ENCODE measurements at regions not wholly inside any gene's neighbourhood (a gene's known extent, or its start where the extent isn't known, plus 50 kb on each side); places are given as distances from the start of the nearest gene placed in this dataset.
"Not testable (repeated sequence)": the region's sequence is repeated elsewhere in the genome, so short reads cannot be mapped to it uniquely, and the experiment has no call there.

DNA sequence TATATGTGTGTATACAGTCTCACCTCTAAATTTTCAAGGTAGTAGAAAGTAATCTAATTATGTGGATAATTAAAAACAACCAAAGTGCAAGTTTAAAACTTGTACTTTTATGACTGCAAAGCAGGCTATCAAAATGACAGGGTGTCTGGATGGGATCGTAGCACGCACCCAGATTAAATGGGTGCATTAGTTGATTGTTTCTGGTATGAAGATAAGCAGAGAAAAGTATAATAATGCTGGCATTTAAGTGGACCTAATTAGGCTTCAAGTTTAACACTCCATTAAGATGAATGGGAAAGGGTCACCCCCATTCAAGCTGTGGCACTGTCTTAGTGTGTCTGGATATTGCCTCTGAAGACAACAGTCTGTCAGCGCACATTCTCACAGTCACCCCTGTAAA, 124.6 kb upstream of the ZEB2 start:
- H3K4me3 ChIP-seq (ENCODE audit: low read depth, low read length): no peak overlapping the region
- H3K79me2 ChIP-seq (ENCODE audit: control insufficient read depth, insufficient read depth, low read length, unreplicated experiment): no peaks in the 10 kb centered on the region
- no peaks in the 10 kb centered on the region for H3K27me3 ChIP-seq (ENCODE audit: insufficient read depth, low read length)
- H3K4me1 ChIP-seq (ENCODE audit: control insufficient read depth, insufficient read depth, low read length, unreplicated experiment): no peaks in the 10 kb centered on the region
- no peak overlapping the region for H2AFZ ChIP-seq (ENCODE audit: low read length, unreplicated experiment)
- H3K27ac ChIP-seq (ENCODE audit: low read depth, low read length): no peak overlapping the region
- H3K36me3 ChIP-seq (ENCODE audit: insufficient read depth, low read length): no peaks in the 10 kb centered on the region

DNA sequence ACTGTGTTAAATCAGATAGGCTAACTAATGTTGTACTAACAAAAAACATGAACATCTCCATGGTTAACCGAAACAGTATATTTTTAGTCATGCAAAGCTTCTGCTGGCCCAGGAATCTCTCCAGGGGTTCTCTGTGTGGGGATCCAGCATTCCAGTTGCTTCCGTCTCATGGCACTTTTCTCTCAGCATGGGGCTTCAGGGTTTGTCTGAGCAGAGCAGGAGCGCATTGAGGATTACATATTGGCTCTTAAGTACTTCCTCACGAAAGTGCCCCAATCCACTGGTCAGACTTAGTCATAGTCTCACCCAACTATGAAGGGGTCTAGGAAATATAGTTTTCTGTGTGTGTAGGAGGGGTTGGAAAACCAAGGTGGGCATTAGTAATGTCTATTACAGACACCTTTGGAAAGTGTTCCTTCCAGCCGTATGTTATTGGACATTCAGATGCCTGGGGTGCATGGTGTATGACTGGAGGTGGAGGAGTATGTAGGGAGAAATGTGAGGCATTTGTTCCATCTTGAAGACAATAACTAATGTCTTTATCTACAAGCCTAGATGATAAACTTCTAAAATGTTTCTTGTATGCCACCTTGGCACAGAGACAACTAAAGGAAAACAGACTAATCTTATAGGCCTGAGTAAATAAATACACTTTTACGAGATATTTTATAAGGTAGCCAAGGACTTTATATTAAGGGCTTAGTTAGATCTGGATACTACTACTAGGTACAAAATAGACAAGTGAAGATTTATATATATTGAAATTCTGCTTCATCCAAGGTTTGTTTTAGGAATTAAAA, 123.8 kb upstream of the ZEB2 start:
- Histone ChIP-seq H3K27me3 (ENCODE audit: insufficient read depth, low read length) (no peaks in the 10 kb centered on the region), H3K36me3 (ENCODE audit: insufficient read depth, low read length) (no peaks in the 10 kb centered on the region), H3K4me3 (ENCODE audit: low read depth, low read length) (no peak overlapping the region), H3K79me2 (ENCODE audit: control insufficient read depth, insufficient read depth, low read length, unreplicated experiment) (no peaks in the 10 kb centered on the region), H3K4me1 (ENCODE audit: control insufficient read depth, insufficient read depth, low read length, unreplicated experiment) (no peaks in the 10 kb centered on the region), H3K27ac (ENCODE audit: low read depth, low read length) (no peak overlapping the region), H2AFZ (ENCODE audit: low read length, unreplicated experiment) (no peak overlapping the region)

DNA sequence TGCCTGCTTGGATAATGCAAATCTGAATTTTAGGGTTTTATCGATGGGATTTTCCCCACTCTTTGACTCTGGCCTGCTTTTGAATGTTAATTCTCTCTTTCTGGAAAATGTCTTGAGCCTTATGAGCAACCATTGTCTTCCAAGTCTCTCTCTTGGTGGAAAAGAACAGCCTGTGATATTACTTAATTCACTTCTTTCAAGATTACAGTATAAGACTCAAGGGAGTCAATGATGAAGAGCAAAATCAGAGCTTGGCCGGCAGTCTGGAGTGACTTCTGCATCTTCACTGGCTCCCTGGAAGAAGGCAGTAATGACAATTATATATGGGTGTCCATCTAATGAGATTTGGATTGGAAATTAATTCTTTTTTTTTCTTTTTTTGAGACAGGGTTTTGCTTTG, 122.9 kb upstream of the ZEB2 start:
- H3K27me3 ChIP-seq (ENCODE audit: insufficient read depth, low read length): no peaks in the 10 kb centered on the region

DNA sequence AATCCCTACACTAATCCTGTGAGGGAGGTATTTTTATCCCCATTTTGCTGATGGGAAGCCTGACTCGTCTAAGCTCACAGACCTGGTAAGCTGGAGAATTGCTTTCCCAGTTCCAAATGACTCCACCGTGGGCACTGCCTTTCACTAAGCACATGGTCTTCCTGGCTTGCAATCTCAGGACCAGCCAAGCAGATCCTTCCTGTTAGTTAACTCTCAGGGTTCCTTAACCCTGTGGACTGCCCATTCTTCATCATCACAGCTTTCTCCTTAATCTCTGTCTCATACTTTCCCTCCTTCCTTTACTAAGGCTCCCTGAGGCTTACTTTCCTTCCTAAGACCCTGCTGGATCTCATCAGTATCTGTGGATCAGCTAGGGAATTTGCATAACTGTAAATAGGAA, 122.2 kb upstream of the ZEB2 start:
- Histone ChIP-seq H2AFZ (ENCODE audit: low read length, unreplicated experiment) (no peak overlapping the region), H3K27me3 (ENCODE audit: insufficient read depth, low read length) (no peaks in the 10 kb centered on the region), H3K27ac (ENCODE audit: low read depth, low read length) (no peak overlapping the region), H3K4me3 (ENCODE audit: low read depth, low read length) (no peak overlapping the region), H3K36me3 (ENCODE audit: insufficient read depth, low read length) (no peaks in the 10 kb centered on the region), H3K79me2 (ENCODE audit: control insufficient read depth, insufficient read depth, low read length, unreplicated experiment) (no peaks in the 10 kb centered on the region), H3K4me1 (ENCODE audit: control insufficient read depth, insufficient read depth, low read length, unreplicated experiment) (no peaks in the 10 kb centered on the region)

More for the DNA sequence above, 122.9 kb upstream of the ZEB2 start:
- Histone ChIP-seq H3K36me3 (ENCODE audit: insufficient read depth, low read length) (no peaks in the 10 kb centered on the region), H3K4me1 (ENCODE audit: control insufficient read depth, insufficient read depth, low read length, unreplicated experiment) (no peaks in the 10 kb centered on the region), H3K4me3 (ENCODE audit: low read depth, low read length) (no peak overlapping the region), H3K79me2 (ENCODE audit: control insufficient read depth, insufficient read depth, low read length, unreplicated experiment) (no peaks in the 10 kb centered on the region), H3K27ac (ENCODE audit: low read depth, low read length) (no peak overlapping the region), H2AFZ (ENCODE audit: low read length, unreplicated experiment) (peak overlapping the region; percentile 34)

- H3K36me3 ChIP-seq (ENCODE audit: insufficient read depth, low read length); H2AFZ ChIP-seq (ENCODE audit: low read length, unreplicated experiment); H3K79me2 ChIP-seq (ENCODE audit: control insufficient read depth, insufficient read depth, low read length, unreplicated experiment); H3K27ac ChIP-seq (ENCODE audit: low read depth, low read length); H3K27me3 ChIP-seq (ENCODE audit: insufficient read depth, low read length); H3K4me3 ChIP-seq (ENCODE audit: low read depth, low read length); H3K4me1 ChIP-seq (ENCODE audit: control insufficient read depth, insufficient read depth, low read length, unreplicated experiment): not testable (repeated sequence)
Observed at GRCh38 chr2:144638250-144638649, 118.3 kb upstream of the ZEB2 start.

DNA sequence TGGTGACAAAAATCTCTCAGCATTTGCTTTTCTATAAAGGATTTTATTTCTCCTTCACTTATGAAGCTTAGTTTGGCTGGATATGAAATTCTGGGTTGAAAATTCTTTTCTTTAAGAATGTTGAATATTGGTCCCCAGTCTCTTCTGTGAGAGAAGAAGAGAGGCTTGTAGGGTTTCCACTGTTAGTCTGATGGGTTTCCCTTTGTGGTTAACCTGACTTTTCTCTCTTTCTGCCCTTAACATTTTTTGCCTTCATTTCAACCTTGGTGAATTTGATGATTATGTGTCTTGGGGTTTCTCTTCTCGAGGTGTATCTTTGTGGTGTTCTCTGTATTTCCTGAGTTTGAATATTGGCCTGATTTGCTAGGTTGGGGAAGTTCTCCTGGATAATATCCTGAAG, 116.9 kb upstream of the ZEB2 start:
- H3K36me3 ChIP-seq (ENCODE audit: insufficient read depth, low read length); H3K27ac ChIP-seq (ENCODE audit: low read depth, low read length); H3K4me3 ChIP-seq (ENCODE audit: low read depth, low read length); H2AFZ ChIP-seq (ENCODE audit: low read length, unreplicated experiment); H3K4me1 ChIP-seq (ENCODE audit: control insufficient read depth, insufficient read depth, low read length, unreplicated experiment); H3K27me3 ChIP-seq (ENCODE audit: insufficient read depth, low read length); H3K79me2 ChIP-seq (ENCODE audit: control insufficient read depth, insufficient read depth, low read length, unreplicated experiment): not testable (repeated sequence)

GRCh38 chr2:144632809-144633208, 112.9 kb upstream of the ZEB2 start:
- no peaks in the 10 kb centered on the region for H3K4me1 ChIP-seq (ENCODE audit: control insufficient read depth, insufficient read depth, low read length, unreplicated experiment)
- no peaks in the 10 kb centered on the region for H3K27me3 ChIP-seq (ENCODE audit: insufficient read depth, low read length)
- no peak overlapping the region for H3K27ac ChIP-seq (ENCODE audit: low read depth, low read length)
- H3K79me2 ChIP-seq (ENCODE audit: control insufficient read depth, insufficient read depth, low read length, unreplicated experiment): no peaks in the 10 kb centered on the region
- H2AFZ ChIP-seq (ENCODE audit: low read length, unreplicated experiment): no peak overlapping the region
- H3K36me3 ChIP-seq (ENCODE audit: insufficient read depth, low read length): no peaks in the 10 kb centered on the region
- H3K4me3 ChIP-seq (ENCODE audit: low read depth, low read length): no peak overlapping the region

- Histone ChIP-seq H3K27ac (ENCODE audit: low read depth, low read length) (no peak overlapping the region), H2AFZ (ENCODE audit: low read length, unreplicated experiment) (no peak overlapping the region), H3K36me3 (ENCODE audit: insufficient read depth, low read length) (no peaks in the 10 kb centered on the region)
Observed at GRCh38 chr2:144631636-144632035, 111.7 kb upstream of the ZEB2 start.

DNA sequence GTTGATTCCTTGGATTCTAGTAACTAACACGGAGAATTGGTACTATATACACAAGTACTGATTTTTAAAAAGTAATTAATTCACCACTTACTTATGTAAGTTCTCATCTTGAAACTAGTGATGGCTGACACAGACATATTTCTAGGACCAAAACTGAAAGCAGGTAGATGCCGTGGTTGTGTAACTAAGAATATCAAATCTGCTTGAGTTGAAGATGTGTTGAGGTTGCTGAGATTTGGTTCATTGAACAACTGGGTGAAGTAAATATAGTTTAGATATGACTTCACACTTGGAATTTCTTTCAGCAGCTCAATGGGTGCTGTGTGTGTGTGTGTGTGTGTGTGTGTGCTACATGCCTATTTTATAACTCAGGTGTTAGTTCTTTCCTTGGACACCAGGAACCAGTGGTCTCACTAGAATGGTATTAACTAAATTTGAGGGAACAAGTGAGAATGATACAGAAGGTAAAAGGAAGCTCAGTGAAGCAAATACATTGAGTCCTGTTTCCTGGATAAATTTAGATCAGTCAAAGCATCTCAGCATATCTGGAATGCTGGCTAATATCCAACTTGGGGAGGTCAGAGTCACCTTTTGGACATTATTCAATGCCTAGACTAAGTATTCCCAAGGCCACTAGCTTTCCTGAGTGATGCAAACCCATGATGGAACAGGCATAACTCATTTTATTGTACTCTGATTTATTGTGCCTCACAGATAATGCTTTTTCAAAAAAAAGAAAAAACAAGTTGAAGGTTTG, 110.7 kb upstream of the ZEB2 start:
- Histone ChIP-seq H3K4me3 (ENCODE audit: low read depth, low read length) (no peak overlapping the region), H3K36me3 (ENCODE audit: insufficient read depth, low read length) (no peaks in the 10 kb centered on the region), H2AFZ (ENCODE audit: low read length, unreplicated experiment) (no peak overlapping the region), H3K27me3 (ENCODE audit: insufficient read depth, low read length) (no peaks in the 10 kb centered on the region), H3K4me1 (ENCODE audit: control insufficient read depth, insufficient read depth, low read length, unreplicated experiment) (no peaks in the 10 kb centered on the region), H3K27ac (ENCODE audit: low read depth, low read length) (no peak overlapping the region), H3K79me2 (ENCODE audit: control insufficient read depth, insufficient read depth, low read length, unreplicated experiment) (no peaks in the 10 kb centered on the region)

More at GRCh38 chr2:144631636-144632035, 111.7 kb upstream of the ZEB2 start:
- Histone ChIP-seq H3K4me3 (ENCODE audit: low read depth, low read length) (no peak overlapping the region), H3K27me3 (ENCODE audit: insufficient read depth, low read length) (no peaks in the 10 kb centered on the region), H3K79me2 (ENCODE audit: control insufficient read depth, insufficient read depth, low read length, unreplicated experiment) (no peaks in the 10 kb centered on the region), H3K4me1 (ENCODE audit: control insufficient read depth, insufficient read depth, low read length, unreplicated experiment) (no peaks in the 10 kb centered on the region)

DNA sequence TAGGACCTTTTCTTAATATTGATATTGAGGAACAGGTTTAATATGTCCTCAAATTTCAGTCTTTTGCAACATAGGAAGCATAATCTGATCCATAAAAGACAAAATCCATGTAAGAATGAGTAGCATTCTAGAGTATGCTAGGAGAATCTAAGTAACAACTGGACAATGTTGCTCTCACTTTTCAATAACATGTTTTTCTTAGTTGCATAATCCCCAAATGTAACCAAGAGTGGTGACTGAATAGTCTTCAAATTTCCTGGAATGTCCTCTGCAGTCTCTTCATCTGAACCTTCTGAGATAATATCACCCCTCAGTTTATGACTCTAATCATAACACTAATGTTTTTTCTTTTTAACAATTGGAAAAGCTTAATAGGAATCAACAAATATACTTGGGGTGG, 110.0 kb upstream of the ZEB2 start:
- H3K4me1 ChIP-seq (ENCODE audit: control insufficient read depth, insufficient read depth, low read length, unreplicated experiment): no peaks in the 10 kb centered on the region
- no peaks in the 10 kb centered on the region for H3K27me3 ChIP-seq (ENCODE audit: insufficient read depth, low read length)
- no peaks in the 10 kb centered on the region for H3K36me3 ChIP-seq (ENCODE audit: insufficient read depth, low read length)
- no peaks in the 10 kb centered on the region for H3K79me2 ChIP-seq (ENCODE audit: control insufficient read depth, insufficient read depth, low read length, unreplicated experiment)
- H2AFZ ChIP-seq (ENCODE audit: low read length, unreplicated experiment): no peak overlapping the region
- H3K4me3 ChIP-seq (ENCODE audit: low read depth, low read length): no peak overlapping the region
- H3K27ac ChIP-seq (ENCODE audit: low read depth, low read length): no peak overlapping the region

- no peaks in the 10 kb centered on the region for H3K79me2 ChIP-seq (ENCODE audit: control insufficient read depth, insufficient read depth, low read length, unreplicated experiment)
- H3K36me3 ChIP-seq (ENCODE audit: insufficient read depth, low read length): no peaks in the 10 kb centered on the region
- H2AFZ ChIP-seq (ENCODE audit: low read length, unreplicated experiment): no peak overlapping the region
- H3K4me3 ChIP-seq (ENCODE audit: low read depth, low read length): no peak overlapping the region
- H3K4me1 ChIP-seq (ENCODE audit: control insufficient read depth, insufficient read depth, low read length, unreplicated experiment): no peaks in the 10 kb centered on the region
- H3K27ac ChIP-seq (ENCODE audit: low read depth, low read length): no peak overlapping the region
- no peaks in the 10 kb centered on the region for H3K27me3 ChIP-seq (ENCODE audit: insufficient read depth, low read length)
Observed at GRCh38 chr2:144628566-144628965, 108.6 kb upstream of the ZEB2 start.
